ENCODE measurements at regions not wholly inside any gene's neighbourhood (a gene's known extent, or its start where the extent isn't known, plus 50 kb on each side); places are given as distances from the start of the nearest gene placed in this dataset.

GRCh38 chr5:156191547-156191946 lies 135.4 kb upstream of the SGCD start (continued):
- no peak for TF ChIP-seq CSRNP3 (CRISPR knock-in tag; IDR thresholded peaks at IDR 0.05)

GRCh38 chr5:156197042-156197635 lies 129.8 kb upstream of the SGCD start:
- TF ChIP-seq ZFP3 (CRISPR knock-in tag; IDR thresholded peaks at IDR 0.05), result no peak
- no peak for TF ChIP-seq CSDC2 (CRISPR knock-in tag; IDR thresholded peaks at IDR 0.05)
- TF ChIP-seq ZNF565 (CRISPR knock-in tag; conservative IDR thresholded peaks at IDR 0.05; ENCODE audit: low read depth), result no peak
- no peak for TF ChIP-seq PPARA (CRISPR knock-in tag; IDR thresholded peaks at IDR 0.05; ENCODE audit: borderline replicate concordance)
- no peak for TF ChIP-seq GLIS3 (CRISPR knock-in tag; IDR thresholded peaks at IDR 0.05)
- TF ChIP-seq CREB5 (CRISPR knock-in tag; IDR thresholded peaks at IDR 0.05; ENCODE audit: low read depth), result no peak
- no peak for TF ChIP-seq RARB (CRISPR knock-in tag; IDR thresholded peaks at IDR 0.05)
- TF ChIP-seq SNAI2 (CRISPR knock-in tag; IDR thresholded peaks at IDR 0.05), result no peak
- TF ChIP-seq ZFP30 (CRISPR knock-in tag; IDR thresholded peaks at IDR 0.05), result no peak
- TF ChIP-seq TOX (CRISPR knock-in tag; IDR thresholded peaks at IDR 0.05; ENCODE audit: borderline replicate concordance), result no peak
- TF ChIP-seq ARNTL (CRISPR knock-in tag; IDR thresholded peaks at IDR 0.05; ENCODE audit: borderline replicate concordance, low read depth), result no peak
- ATAC-seq, result no peak

GRCh38 chr5:156199045-156199444 lies 127.9 kb upstream of the SGCD start:
- ATAC-seq, result no peak

GRCh38 chr5:156200938-156201787 lies 125.8 kb upstream of the SGCD start:
- no peak for ATAC-seq
- no peak for TF ChIP-seq PPARA (CRISPR knock-in tag; IDR thresholded peaks at IDR 0.05; ENCODE audit: borderline replicate concordance)
- no peak for TF ChIP-seq OSR1 (CRISPR knock-in tag; IDR thresholded peaks at IDR 0.05)
- no peak for TF ChIP-seq ZFP30 (CRISPR knock-in tag; IDR thresholded peaks at IDR 0.05)
- no peak for TF ChIP-seq CSDC2 (CRISPR knock-in tag; IDR thresholded peaks at IDR 0.05)
- no peak for TF ChIP-seq RARB (CRISPR knock-in tag; IDR thresholded peaks at IDR 0.05)
- no peak for TF ChIP-seq ZNF70 (CRISPR knock-in tag; IDR thresholded peaks at IDR 0.05)
- no peak for TF ChIP-seq ZC3H10 (CRISPR knock-in tag; IDR thresholded peaks at IDR 0.05)
- TF ChIP-seq TSHZ2 (CRISPR knock-in tag; IDR thresholded peaks at IDR 0.05), result no peak
- no peak for TF ChIP-seq ZNF565 (CRISPR knock-in tag; conservative IDR thresholded peaks at IDR 0.05; ENCODE audit: low read depth)
- TF ChIP-seq ESRRG (CRISPR knock-in tag; IDR thresholded peaks at IDR 0.05), result no peak
- no peak for TF ChIP-seq ARNTL (CRISPR knock-in tag; IDR thresholded peaks at IDR 0.05; ENCODE audit: borderline replicate concordance, low read depth)
- no peak for TF ChIP-seq BACH2 (CRISPR knock-in tag; IDR thresholded peaks at IDR 0.05; ENCODE audit: borderline replicate concordance)
- no peak for TF ChIP-seq CREB5 (CRISPR knock-in tag; IDR thresholded peaks at IDR 0.05; ENCODE audit: low read depth)
- no peak for TF ChIP-seq ZNF8 (CRISPR knock-in tag; IDR thresholded peaks at IDR 0.05)

More at GRCh38 chr5:156199045-156199444, 127.9 kb upstream of the SGCD start:
- TF ChIP-seq ZFP3 (CRISPR knock-in tag; IDR thresholded peaks at IDR 0.05), result no peak

All from SK-N-SH treated with all-trans-retinoic acid at 6 μM for 48 hours (cell line).